SK-N-MC (cell line): ENCODE measurements at regions not wholly inside any gene's neighbourhood (a gene's known extent, or its start where the extent isn't known, plus 50 kb on each side); places are given as distances from the start of the nearest gene placed in this dataset.

Source experiments
- EZH2 ChIP-seq: fragments of 200-600 bp; sonication (generic); IDR thresholded peaks from one replicate; pipeline ENCODE4 v1.6.1; 2017; ENCODE audit warnings: antibody characterized with exemption
- FOXP2 ChIP-seq: optimal IDR thresholded peaks from 2 replicates; pipeline ENCODE3; 2011; ENCODE audit warnings: mild to moderate bottlenecking, moderate library complexity; ENCODE audit not compliant: insufficient read depth; ENCODE audit errors: extremely low read length, control extremely low read depth
- POLR2AphosphoS5 ChIP-seq: IDR thresholded peaks from 2 replicates; pipeline ENCODE4 v1.6.1; 2012; ENCODE audit warnings: mild to moderate bottlenecking, low read depth, low read length, borderline replicate concordance

DNA sequence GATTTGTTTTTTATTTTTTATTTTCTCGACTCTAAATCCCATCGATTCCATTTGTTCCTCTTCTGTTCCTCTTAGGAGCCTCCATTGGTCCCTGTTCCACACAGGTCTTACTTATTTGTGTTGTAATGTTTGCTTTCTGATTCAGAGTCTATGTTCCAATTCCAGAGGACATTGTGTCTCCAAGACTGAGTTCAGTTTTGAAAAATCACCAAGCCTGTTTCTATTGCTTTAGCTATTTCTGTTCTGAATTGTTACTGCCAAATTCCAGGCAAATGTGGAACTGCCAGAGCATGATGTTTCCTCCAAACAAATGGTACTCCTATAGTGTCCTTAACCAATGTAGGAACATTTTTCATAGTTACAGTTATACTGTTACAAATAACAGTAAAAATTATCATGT lies 270.9 kb upstream of the SPTLC3 start:
- TF ChIP-seq EZH2 (no peak), POLR2AphosphoS5 (no peak), FOXP2 (no peak)
